Midbrain (tissue), 1 donor: ENCODE measurements at regions not wholly inside any gene's neighbourhood (a gene's known extent, or its start where the extent isn't known, plus 50 kb on each side); places are given as distances from the start of the nearest gene placed in this dataset.
"Not testable (repeated sequence)": the region's sequence is repeated elsewhere in the genome, so short reads cannot be mapped to it uniquely, and the experiment has no call there.

Experiments used
- DNase-seq: peaks from one replicate; lab custom pipeline; 2025; lab: John Stamatoyannopoulos, UW

DNA sequence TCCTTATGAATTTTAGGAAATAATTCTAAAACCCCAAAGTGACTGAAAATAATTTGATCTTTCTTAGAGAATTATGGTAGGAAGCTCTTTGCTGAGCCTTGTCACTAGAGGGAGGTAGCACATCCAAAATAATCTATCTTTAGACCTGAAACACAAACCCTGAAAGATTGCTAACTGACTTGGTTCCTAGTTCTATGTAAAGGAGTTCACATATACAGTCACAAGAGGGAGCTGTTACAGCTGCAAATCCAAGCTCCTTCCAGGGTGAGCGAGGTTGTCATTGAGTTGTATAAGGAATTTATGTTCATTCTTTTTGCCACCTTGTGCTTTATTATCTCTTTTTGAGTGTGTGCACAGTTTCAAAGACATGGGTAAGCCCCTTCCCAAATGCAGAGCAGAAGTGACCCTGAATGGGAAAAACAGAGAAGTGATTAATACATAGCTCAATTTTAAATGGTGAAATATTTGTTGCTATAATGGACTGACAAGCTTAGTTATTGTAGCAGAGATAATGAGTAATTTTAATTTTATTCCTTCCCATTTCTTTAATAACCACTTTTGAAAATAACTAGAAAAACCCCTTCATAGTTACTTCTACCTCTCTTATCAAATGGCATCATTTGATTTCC lies 387.9 kb downstream of the DAD1 start:
- DNase-seq = peak; percentile 20

DNA sequence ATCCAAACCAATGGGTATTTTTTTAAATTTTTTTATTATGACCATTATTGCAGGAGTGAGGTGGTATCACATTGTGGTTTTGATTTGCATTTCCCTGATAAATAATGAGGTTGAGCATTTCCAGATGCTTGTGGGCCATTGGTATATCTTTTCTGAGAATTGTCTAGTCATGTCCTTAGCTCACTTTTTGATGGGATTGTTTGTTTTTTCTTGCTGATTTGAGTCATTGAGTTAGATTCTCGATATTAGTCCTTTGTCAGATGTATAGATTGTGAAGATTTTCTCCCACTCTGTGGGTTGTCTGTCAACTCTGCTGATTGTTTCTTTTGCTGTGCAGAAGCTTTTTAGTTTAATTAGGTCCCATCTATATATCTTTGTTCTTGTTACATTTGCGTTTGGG lies 388.9 kb downstream of the DAD1 start:
- DNase-seq = not testable (repeated sequence)

DNA sequence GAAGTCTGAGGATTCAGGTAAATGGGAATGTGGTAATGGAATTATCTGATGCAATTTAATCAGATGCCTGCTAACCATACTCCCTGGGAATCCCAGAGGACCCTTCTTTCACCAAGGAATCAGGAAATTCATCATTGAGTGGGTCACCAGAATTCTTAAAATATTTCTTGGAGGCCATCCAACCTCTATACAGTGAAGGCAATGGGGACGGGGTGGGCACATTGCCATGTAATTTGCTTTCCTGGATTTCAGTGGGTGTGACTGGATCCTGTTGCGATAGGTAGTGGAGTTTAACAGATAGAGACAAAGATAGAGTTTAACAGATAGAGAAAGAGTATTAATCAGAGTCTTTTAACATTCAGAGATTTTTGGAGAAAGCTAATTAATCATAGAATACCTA lies 394.4 kb downstream of the DAD1 start:
- DNase-seq = no peak

DNA sequence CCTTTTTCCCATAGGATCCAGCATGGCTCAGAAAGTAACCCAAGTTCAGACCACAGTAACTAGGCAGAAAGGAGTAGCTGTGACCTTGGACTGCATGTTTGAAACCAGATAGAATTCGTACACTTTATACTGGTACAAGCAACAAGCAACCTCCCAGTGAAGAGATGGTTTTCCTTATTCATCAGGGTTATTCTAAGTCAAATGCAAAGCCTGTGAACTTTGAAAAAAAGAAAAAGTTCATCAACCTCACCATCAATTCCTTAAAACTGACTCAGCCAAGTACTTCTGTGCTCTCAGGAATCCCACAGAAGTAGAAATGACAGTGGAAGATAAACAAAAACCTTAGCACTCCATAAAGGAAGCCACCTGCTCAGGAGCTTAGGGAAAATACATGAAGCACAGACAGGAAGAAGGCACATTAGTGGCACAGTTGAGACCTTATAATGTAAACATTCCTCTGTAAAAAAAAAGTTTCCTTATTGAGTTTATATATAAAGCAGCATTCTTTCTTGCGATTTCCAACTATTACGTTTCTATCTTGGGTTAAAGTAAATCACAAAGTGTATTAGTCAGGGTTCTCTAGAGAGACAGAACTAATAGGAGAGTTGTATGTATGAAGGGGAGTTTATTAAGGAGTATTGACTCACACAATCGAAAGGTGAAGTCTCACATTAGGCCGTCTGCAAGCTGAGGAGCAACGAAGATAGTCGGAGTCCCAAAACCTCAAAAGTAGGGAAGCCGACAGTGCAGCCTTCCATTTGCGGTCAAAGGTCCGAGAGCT lies 398.4 kb downstream of the DAD1 start:
- DNase-seq = no peak

DNA sequence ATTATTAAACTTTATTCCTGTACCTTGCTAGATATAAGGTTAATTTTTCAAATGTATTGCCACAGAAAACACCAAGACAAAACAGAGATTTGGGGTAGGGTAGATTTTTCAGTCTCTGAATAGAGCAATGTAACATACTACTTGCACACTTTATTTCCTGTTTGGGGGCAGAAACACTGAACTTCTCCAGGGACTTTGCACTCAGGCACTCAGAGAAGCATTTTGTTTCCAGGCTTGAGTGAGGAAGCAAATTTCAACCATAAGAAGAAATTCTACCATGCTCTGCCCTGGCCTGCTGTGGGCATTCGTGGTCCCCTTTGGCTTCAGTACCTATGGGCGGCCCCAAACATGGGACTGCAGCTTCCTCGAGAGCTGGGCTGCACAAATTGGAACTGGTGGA lies 399.1 kb downstream of the DAD1 start:
- no peak for DNase-seq

DNA sequence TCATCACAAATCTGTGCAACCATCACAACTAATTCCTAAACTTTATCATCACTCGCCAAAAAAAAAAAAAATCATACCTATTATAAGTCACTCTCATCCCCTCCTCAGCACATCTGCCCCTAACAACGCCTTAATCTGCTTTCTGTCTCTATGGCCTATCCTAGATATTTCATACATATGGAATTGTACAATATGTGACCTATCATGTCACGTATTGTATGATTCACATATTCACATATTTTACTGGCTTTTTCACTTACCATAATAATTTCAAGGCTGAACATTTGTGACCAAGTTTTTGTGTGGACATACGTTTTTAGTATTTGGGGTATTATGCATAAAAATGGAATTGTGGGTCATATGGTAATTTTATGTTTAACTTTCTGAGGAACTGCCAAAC lies 400.7 kb downstream of the DAD1 start:
- no peak for DNase-seq

DNA sequence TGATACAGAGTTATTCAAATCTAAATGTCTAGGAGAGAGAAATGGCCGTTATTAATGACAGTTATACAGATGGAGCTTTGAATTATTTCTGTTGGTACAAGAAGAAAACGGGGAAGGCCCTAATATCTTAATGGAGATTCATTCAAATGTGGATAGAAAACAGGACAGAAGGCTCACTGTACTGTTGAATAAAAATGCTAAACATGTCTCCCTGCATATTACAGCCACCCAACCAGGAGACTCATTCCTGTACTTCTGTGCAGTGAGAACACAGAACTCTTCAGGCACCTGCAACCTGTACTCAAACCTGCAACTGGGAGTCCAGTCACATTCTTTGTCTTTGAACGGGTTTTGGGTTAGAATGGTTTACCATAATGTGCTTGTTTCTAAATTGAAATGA lies 403.2 kb downstream of the DAD1 start:
- DNase-seq = no peak

DNA sequence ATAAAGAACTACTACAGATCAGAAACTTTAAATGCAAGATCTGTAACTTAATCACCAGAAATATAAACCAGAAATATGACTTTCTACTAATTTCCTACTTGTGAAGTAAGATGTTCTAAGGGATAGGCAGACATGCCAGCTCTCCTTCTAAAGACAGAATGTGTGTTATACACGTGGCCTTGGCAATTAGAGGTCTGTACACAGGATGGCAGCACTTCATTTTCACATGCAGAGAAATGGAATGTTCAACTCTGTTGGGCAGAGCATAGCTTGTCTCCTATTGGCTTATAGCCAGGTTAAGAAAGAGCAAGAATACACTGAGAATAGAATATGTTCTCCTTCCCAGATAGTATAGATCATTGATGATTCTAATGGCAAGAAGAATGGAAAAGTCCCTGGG lies 403.8 kb downstream of the DAD1 start:
- DNase-seq = no peak

DNA sequence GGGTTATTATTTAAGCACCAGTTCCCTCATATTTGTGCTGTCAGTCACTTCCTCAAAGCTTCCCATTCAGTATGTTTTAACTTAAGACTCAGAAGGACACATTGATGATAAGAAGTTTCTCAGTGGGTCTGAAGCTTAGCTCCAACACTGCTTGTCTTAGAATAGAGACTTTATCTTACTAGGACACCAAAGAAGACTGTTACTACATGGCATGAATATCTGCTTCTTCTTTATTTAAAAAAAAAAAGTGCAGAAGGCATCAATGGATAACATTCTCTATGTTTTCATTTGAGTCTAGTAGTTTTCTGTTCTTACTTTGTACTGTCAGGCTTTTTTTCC lies 404.2 kb downstream of the DAD1 start:
- DNase-seq = no peak

DNA sequence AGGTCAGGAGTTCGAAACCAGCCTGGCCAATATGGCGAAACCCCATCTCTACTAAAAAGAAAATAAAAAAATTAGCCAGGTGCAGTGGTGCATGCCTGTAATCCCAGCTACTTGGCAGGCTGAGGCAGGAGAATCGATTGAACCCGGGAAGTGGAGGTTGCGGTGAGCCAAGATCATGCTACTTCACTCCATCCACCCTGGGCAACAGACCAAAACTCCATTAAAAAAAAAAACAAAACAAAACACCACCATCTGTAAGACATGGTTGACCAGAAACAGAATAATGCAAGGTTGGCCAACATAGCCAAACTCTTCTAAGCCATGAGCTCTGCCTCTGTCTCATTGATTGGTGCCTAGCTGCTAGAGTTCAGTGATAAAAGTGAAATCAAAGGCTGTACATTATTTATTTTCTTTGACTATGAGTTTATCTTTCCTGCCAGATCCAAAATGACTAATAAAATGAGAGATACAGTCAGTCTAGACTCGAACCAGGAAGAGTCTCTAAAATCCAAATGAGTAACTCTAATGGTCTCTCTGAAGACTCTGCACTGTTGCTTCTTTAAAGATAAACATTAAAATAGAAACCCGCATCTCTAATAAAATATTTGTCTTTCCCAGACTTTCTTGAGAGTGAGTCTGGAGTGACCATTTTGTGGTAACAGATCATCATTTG lies 404.7 kb downstream of the DAD1 start:
- no peak for DNase-seq

DNA sequence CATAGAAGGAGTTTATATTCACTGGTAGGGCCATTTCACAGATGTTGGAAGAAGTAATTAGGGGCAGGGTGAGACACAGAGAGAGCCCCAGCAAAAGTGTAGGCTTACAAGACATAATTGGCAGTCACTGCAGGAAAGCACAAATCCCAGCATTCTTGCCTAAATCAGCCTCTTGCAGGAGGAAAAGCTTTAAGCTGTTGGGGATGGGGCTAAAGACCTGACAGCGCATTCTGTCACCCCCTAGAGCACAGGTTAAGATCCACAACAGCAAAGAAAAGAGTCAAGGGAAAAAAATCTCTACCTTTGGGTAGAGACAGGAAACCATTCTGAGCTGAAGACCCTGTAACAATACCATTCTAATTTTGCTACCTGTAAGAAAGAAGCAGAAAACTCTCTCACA lies 409.0 kb downstream of the DAD1 start:
- DNase-seq = no peak

DNA sequence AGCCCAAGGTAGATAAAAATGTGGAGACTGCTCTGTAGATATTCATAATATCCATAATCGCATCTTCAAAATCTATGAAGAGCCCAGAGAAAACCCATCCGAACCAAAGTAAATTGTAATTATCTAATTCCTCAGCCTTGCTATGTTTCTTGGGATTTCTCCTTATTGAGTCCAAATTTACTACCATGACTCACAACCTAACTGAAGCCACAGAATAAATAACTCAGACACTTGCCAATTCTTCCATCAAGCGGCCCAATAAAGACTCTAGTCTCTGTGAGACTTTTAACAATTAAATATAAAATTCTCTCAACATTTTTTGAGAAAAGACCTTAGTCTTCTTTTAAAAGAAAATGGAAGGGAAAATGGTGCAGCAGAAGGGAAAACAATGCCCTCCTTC lies 409.8 kb downstream of the DAD1 start:
- no peak for DNase-seq

DNA sequence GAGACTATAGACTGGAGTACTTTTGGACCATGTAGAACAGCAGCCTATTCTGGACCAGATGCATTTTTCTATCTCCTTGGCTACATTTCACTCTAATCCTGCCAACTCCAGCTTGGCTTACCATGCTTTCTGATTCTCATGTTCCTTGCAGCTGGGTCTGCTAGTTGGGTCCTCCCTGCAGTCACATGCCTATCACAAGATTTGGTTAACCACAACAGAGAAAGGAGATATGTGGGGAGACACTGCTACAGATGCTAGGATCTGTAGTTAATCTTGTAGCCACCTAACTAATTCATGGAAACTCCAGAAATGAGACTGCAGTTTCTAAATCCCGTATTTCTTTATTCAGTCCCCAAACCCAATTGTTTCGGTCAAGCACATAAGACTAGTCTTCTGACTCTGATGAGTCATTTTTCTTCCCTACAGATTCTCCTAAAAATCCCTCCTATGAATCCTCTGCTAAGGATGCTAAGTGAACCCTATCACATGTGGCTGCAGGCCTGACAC lies 410.6 kb downstream of the DAD1 start:
- no peak for DNase-seq

DNA sequence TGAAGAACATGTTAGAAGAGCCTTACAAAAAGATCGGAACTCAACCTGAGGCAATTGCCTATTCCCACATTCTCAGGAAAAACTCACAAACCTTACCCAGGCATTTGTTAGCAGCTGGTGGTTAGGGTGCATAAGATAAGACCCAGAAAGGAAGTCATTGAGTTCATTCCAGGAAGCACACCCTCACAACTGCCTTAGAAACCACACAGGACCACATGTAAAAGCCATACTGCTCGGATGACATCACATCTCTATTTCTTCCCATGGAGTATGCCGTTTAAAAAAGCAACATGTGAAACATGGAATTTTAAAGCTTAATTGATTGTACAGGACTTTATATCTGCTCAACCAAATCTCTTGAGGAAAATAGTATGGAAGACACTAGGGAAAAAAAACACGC lies 411.2 kb downstream of the DAD1 start:
- DNase-seq = no peak

DNA sequence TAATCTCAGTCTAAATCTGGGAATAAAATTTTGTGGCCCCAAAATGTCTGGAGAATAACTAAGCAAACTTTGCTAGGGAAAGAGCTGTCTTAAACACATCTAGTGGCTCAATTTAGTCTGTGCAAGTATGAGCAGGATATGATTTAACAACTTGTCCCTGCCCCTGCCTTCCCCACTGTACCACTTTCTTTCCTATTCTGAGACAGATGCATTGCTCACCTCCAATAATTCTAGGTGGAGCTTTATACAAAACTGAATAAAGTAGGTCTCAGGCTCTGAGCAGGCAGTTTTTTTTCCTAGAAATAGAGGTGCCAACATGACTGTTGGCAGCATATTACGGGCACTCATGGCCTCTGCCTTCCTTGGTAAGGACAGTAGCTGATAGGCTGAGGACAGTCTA lies 412.1 kb downstream of the DAD1 start:
- DNase-seq = no peak

DNA sequence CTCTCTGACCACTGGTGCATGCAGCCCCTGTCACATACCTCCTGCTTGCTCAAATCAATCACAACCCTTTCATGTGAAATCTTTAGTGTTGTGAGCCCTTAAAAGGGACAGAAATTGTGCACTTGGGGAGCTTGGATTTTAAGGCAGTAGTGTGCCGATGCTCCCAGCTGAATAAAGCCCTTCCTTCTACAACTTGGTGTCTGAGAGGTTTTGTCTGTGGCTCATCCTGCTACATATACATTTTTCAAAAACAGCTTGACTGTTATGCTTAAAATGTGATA lies 413.8 kb downstream of the DAD1 start:
- DNase-seq = not testable (repeated sequence)

DNA sequence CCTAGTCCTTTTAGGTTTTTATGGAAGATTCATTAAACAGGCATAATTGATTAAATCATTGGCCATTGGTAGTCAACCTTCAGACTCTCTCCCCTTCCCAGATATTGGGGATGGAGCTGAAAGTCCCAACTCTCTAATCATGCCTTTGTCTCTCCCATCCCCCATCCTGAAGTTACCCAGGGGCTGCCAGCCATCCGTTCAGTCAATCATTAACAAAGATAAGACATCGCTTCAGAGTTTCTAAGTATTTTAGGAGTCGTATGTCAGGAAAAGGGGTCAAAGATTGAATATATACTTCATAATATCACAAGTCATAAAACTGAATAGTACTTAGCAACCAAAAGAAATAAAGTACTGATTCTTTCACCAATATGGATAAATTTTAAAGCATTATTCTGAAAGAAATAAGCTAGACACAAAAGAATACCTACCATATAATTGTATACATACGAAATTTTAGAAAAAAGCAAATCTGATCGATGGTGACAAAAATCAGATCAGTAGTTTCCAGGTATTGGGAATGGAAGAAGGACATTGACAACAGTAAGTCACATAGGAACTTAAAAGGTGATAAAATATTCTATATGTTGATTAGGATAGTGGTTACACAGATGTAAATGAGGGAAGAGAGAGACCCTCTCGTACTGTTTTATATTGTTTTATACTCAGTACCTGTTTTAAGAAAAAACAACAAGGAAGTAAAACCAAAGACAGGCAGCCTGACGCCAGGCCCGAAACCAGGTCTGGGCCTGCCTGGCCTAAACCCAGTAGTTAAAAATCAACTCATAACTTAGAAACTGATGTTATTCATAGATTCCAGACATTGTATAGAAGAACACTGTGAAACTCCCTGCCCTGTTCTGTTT lies 414.4 kb downstream of the DAD1 start:
- no peak for DNase-seq

DNA sequence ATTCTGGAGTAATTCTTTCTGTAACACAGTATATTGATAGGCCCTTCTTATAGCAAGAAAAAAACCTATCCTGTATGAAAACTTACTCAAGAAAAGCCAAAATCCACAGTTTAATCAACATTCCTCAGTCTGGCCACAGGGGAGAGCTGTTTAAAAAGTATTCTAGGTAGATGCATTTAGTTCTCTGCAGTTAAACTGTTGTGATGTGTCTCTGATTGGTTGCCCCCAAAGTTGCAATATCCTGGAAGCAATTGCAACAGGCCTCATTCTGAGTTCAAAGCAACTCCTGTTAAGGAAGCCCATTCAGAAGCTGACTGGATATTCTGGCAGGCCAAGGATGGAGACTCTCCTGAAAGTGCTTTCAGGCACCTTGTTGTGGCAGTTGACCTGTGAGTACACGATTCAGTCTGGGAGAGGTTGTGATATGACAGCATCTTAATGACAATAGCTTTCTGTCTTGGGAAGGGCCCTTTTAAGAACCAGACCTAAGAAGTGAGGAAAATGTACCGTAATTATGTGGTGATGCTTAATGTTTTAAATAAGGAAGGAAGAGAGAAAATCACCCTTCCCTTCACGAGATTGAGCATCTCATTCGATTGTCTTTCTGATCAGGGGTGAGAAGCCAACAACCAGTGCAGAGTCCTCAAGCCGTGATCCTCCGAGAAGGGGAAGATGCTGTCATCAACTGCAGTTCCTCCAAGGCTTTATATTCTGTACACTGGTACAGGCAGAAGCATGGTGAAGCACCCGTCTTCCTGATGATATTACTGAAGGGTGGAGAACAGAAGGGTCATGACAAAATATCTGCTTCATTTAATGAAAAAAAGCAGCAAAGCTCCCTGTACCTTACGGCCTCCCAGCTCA lies 420.7 kb downstream of the DAD1 start:
- no peak for DNase-seq

DNA sequence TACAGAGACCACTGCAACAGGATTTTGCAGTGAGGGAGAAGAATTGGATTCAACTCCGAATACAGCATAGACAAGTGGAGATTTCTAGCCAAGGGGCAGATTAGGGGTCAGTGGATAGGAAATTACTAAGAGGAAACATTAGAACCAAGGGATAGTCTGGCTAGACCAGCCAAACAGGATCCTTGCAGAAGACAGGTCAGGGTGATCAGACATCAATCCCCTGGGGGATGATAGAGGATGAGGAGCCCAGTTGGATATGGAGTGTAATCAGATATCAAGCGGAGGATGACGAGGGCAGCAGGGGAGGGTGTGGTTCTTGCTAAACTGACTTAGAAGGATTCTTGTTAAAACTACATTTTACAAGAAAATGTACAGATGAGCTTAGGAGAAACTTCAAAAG lies 424.4 kb downstream of the DAD1 start:
- no peak for DNase-seq

DNA sequence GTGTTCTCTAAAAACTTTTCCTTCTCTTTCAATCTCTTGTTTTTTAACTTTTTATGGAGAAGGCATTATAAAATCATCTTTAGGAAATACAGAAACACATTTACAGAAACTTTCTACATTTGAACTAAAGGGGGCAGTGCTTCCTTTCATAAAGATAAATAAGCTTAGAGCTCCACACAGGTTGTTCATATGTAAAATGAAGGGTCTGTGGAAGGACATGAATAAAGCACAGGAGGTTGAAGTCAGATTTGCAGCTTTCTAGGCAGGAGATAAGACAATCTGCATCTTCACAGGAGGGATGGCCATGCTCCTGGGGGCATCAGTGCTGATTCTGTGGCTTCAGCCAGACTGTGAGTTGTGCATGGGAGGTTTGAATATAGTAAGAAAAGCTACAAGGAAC lies 426.0 kb downstream of the DAD1 start:
- DNase-seq = no peak

DNA sequence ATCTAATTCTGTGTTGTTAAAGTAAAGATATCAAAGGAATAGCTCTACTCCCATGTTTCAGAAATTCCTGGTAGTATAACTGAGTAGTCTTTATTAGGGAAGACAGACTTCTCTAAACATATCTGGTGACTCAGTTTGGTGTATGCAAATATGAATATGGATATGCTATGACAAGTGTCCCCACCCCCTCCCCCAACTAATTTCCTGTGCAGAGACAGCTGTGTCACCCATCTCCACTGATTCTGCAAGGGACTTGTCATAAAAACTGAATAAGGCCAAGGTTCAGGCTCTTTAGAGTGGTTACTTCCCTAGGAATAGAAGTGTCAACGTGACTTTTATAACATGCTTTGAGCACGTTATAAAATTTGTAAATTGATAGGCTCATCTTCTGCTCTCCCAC lies 429.1 kb downstream of the DAD1 start:
- no peak for DNase-seq

DNA sequence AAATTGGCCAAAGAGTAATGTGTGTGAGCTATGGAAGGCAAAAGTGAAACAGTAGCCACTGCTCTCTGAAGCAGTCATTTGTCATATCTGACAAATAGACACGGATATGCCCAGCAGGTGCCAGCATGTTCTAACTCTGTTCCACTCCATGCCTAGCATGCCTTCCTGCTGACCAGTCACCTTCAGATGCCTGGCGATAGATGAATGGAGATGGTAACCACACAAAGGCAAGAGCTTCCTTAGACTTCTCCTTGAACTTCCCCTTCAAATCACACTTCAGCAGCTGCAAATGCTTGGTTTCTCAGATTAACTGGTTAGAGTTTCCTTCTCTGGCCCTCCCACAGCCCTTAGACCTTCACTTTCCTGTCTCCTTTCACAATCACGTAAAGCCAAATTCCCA lies 429.9 kb downstream of the DAD1 start:
- DNase-seq = no peak
